ENCODE measurements at regions not wholly inside any gene's neighbourhood (a gene's known extent, or its start where the extent isn't known, plus 50 kb on each side); places are given as distances from the start of the nearest gene placed in this dataset.
"Not testable (repeated sequence)": the region's sequence is repeated elsewhere in the genome, so short reads cannot be mapped to it uniquely, and the experiment has no call there.

DNA sequence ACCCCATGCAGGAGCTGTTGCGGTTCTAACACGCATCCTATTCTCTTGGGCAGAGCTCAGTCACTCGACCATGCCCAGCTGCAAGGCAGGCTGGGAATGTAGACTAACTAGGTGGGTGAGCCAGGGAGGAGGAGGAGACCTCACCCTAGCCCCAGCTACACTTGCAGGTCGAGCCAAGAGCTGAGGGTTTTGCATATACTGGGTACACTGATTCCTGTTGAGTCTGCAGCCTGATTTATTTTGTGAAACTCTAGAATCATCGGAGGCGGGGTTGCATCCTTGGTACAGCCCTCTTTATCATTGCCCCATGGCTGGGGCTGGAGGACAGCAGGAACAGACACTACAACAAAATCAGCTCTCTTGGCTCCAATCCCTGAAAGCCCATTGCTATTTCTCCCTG is 93.8 kb upstream of the DPP6 start:
- H3K27me3 ChIP-seq (ENCODE audit: control insufficient read depth, insufficient read depth, low read length); H3K4me3 ChIP-seq (ENCODE audit: low read depth, low read length); H3K36me3 ChIP-seq (ENCODE audit: control insufficient read depth, insufficient read depth, low read length); H3K4me1 ChIP-seq (ENCODE audit: control insufficient read depth, insufficient read depth, low read length); H3K9me3 ChIP-seq (ENCODE audit: control insufficient read depth, insufficient read depth, low read length); H3K27ac ChIP-seq (ENCODE audit: low read depth, low read length); H3K9ac ChIP-seq (ENCODE audit: low read depth, low read length): not testable (repeated sequence)

DNA sequence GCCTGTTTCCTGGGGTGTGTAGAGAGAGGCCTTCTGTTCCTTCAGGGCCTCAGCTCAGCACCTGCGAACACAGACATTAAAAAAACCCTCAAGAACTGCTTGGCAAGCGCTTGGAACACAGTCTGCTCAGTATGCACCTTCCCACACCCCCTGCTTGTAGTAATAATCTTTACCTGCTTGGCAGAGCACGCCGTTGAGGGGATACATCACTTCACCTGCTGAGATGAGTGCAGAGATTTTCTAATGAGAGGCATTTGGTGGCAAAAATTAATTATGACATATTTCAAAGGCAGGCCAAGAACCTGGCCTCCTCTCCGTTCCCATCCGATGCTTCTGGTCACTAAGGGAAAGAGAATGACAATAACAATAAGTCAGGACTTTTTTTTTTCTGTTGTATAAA is 93.4 kb upstream of the DPP6 start:
- H3K9ac ChIP-seq (ENCODE audit: low read depth, low read length) = not testable (repeated sequence)

DNA sequence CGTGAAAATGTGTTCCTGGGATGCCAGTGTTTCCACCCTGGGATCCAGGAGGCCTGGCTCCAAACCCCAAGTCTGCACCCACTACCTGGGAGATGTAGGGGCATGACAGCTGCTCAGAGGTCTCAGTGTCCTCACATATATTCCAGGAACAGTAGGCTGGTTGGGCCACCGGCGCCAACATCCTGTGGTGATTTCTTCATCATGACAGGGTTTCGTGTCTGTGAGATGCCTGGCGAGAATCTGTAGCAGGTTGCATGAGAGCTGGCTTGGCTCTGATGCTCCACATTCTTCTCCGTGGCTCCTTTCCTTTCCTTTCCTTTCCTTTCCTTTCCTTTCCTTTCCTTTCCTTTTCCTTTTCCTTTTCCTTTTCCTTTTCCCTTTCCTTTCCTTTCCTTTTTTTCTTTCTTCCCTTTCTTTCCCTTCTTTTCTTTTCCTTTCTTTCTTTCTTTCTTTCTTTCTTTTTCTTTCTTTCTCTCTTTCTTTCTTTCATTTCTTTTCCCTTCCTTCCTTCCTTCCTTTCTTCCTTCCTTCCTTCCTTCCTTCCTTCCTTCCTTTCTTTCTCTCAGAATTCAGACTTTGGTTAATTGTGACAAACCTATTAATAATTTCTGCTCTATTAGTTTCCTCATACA is 87.6 kb upstream of the DPP6 start:
- not testable (repeated sequence) for H3K36me3 ChIP-seq (ENCODE audit: control insufficient read depth, insufficient read depth, low read length); H3K27me3 ChIP-seq (ENCODE audit: control insufficient read depth, insufficient read depth, low read length); H3K9me3 ChIP-seq (ENCODE audit: control insufficient read depth, insufficient read depth, low read length); H3K27ac ChIP-seq (ENCODE audit: low read depth, low read length); H3K4me1 ChIP-seq (ENCODE audit: control insufficient read depth, insufficient read depth, low read length); H3K4me3 ChIP-seq (ENCODE audit: low read depth, low read length); H3K9ac ChIP-seq (ENCODE audit: low read depth, low read length)

More for the DNA sequence above, 93.4 kb upstream of the DPP6 start:
- not testable (repeated sequence) for H3K9me3 ChIP-seq (ENCODE audit: control insufficient read depth, insufficient read depth, low read length); H3K36me3 ChIP-seq (ENCODE audit: control insufficient read depth, insufficient read depth, low read length); H3K27me3 ChIP-seq (ENCODE audit: control insufficient read depth, insufficient read depth, low read length); H3K4me3 ChIP-seq (ENCODE audit: low read depth, low read length); H3K4me1 ChIP-seq (ENCODE audit: control insufficient read depth, insufficient read depth, low read length); H3K27ac ChIP-seq (ENCODE audit: low read depth, low read length)

DNA sequence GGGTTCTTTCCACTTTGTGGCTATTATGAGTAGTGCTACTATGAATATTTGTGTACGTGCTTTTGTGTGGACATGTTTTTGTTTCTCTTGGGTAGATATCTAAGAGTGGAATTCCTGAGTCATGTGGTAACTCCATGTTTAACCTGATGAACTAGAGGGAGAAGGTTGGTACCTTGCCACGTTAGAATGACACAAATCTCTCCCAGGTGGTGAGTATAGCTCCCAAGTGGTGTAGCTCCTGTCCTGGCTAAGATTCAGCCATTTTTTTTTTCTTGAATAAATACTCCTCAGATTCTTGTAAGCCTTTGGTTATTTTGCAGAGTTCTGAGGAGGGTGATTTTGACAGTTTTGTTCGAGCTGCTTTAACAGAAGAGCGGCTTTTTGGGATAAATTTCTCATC is 83.2 kb upstream of the DPP6 start:
- H3K4me1 ChIP-seq (ENCODE audit: control insufficient read depth, insufficient read depth, low read length); H3K27ac ChIP-seq (ENCODE audit: low read depth, low read length); H3K4me3 ChIP-seq (ENCODE audit: low read depth, low read length); H3K9ac ChIP-seq (ENCODE audit: low read depth, low read length); H3K36me3 ChIP-seq (ENCODE audit: control insufficient read depth, insufficient read depth, low read length); H3K27me3 ChIP-seq (ENCODE audit: control insufficient read depth, insufficient read depth, low read length); H3K9me3 ChIP-seq (ENCODE audit: control insufficient read depth, insufficient read depth, low read length): not testable (repeated sequence)

DNA sequence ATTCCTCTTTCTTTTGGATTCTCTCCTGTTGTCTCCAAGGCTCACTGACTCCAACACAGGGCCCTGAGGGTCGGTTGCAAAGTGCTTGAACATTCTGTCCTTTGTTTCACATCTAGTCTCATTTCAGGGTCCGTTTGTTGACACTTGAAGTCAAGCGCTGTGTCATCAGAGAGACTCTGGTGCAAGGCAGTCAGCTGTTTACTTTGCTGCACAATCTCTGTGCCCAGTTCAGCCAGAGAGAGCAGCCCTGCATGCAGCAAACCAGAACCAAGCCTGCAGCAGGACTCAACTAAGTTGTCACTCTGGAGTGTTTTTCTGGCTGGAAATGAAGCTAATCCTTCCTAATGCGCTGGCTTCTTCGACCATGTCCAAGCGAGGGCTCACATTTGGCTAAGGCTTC is 77.6 kb upstream of the DPP6 start:
- not testable (repeated sequence) for H3K4me3 ChIP-seq (ENCODE audit: low read depth, low read length); H3K27ac ChIP-seq (ENCODE audit: low read depth, low read length); H3K9me3 ChIP-seq (ENCODE audit: control insufficient read depth, insufficient read depth, low read length); H3K4me1 ChIP-seq (ENCODE audit: control insufficient read depth, insufficient read depth, low read length); H3K36me3 ChIP-seq (ENCODE audit: control insufficient read depth, insufficient read depth, low read length); H3K9ac ChIP-seq (ENCODE audit: low read depth, low read length); H3K27me3 ChIP-seq (ENCODE audit: control insufficient read depth, insufficient read depth, low read length)

DNA sequence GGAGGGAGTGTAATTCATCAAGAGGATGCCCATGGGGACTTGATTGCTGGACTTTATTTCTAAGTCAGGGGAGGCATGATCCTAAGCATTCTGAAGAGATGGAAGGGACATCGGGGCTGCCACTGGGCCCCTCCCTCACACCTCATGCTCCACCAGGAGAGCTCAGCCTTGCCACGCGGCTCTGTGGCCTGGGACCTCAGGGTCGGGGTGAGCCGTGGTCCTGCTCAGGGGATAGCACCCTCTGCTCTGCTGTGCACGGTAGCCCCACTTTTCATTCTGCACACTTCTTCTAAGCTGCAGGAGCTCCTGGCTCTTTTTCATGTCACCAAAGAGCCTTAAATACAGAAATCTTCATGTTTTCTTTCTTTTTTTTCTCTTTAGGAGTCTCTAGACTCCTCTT is 75.5 kb upstream of the DPP6 start:
- not testable (repeated sequence) for H3K36me3 ChIP-seq (ENCODE audit: control insufficient read depth, insufficient read depth, low read length); H3K27ac ChIP-seq (ENCODE audit: low read depth, low read length); H3K9ac ChIP-seq (ENCODE audit: low read depth, low read length); H3K9me3 ChIP-seq (ENCODE audit: control insufficient read depth, insufficient read depth, low read length); H3K27me3 ChIP-seq (ENCODE audit: control insufficient read depth, insufficient read depth, low read length); H3K4me1 ChIP-seq (ENCODE audit: control insufficient read depth, insufficient read depth, low read length); H3K4me3 ChIP-seq (ENCODE audit: low read depth, low read length)

DNA sequence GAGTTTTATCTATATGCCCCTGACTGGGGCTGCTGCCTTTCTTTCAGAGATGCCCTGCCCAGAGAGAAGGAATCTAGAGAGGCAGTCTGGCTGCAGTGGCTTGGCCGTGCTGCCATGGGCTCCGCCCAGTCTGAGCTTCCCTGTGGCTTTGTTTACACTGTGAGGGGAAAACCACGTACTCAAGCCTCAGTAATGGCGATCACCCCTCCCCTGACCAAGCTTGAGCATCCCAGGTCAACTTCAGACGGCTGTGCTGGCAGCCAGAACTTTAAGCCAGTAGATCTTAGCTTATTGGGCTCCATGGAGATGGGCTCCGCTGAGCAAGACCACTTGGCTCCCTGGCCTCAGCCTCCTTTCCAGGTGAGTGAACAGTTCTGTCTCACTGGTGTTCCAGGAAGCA is 69.0 kb upstream of the DPP6 start:
- not testable (repeated sequence) for H3K36me3 ChIP-seq (ENCODE audit: control insufficient read depth, insufficient read depth, low read length); H3K27ac ChIP-seq (ENCODE audit: low read depth, low read length); H3K27me3 ChIP-seq (ENCODE audit: control insufficient read depth, insufficient read depth, low read length); H3K4me3 ChIP-seq (ENCODE audit: low read depth, low read length); H3K4me1 ChIP-seq (ENCODE audit: control insufficient read depth, insufficient read depth, low read length); H3K9ac ChIP-seq (ENCODE audit: low read depth, low read length); H3K9me3 ChIP-seq (ENCODE audit: control insufficient read depth, insufficient read depth, low read length)

DNA sequence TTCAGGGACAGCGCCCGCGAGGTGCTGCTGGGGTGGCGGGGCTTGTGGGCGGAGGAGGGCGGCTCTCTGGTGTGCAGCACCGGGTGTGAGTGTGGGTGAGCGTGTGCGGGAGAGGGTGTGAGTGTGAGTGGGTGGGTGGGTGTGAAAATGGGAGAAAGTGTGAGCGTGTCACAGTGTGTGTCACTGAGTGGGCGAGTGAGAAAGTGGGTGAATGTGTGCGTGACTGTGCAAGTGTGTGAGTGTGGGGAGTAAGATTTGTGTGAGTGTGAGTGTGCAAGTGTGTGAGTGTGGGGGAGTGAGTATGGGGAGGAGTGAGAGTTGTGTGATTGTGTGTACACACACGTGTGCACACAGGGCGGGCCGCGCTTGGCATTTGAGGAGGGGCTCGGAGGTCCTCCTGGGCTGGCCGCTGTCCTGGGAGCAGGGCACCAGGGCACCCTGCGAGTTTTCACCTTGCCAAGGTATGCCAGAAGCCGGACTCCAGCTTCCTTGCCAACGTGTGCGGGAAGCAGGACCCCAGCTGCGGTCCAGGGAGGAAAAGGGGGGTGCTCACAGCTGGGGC is 63.1 kb upstream of the DPP6 start:
- H3K27me3 ChIP-seq (ENCODE audit: control insufficient read depth, insufficient read depth, low read length); H3K27ac ChIP-seq (ENCODE audit: low read depth, low read length); H3K9ac ChIP-seq (ENCODE audit: low read depth, low read length); H3K4me1 ChIP-seq (ENCODE audit: control insufficient read depth, insufficient read depth, low read length); H3K4me3 ChIP-seq (ENCODE audit: low read depth, low read length); H3K9me3 ChIP-seq (ENCODE audit: control insufficient read depth, insufficient read depth, low read length); H3K36me3 ChIP-seq (ENCODE audit: control insufficient read depth, insufficient read depth, low read length): not testable (repeated sequence)

DNA sequence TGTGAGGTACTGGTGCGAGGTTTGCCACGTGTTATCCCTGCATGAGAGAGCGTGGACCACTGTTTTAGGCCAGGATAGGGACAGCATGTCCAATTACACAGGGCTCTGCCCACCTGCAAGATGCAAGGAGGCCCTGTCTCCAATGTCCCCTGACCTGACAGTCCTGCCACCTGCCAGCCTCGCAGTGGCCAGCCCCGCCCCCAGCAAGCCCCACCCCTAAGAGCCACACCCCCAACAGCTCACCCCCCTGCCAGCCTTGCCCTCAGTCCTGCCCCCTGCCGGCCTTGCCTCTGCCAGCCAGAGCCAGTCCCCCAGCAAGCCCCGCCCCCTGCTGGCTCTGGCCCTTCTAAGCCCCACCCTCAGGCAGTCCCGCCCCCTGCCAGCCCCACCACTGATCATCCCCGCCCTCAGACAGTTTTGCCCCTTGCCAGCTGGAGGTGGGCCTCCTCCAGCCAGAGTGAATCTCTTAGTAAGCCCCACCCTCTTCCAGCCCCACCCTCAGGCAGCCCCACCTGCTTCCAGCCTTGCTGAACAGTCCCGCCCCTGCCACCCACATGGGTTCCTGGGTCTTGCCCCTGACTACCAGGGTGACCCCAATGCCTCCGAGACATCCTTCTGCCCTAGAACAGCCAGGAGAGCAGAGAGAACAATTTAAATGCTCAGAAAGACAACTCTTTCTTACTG is 62.3 kb upstream of the DPP6 start:
- H3K27me3 ChIP-seq (ENCODE audit: control insufficient read depth, insufficient read depth, low read length); H3K9me3 ChIP-seq (ENCODE audit: control insufficient read depth, insufficient read depth, low read length); H3K27ac ChIP-seq (ENCODE audit: low read depth, low read length); H3K36me3 ChIP-seq (ENCODE audit: control insufficient read depth, insufficient read depth, low read length); H3K4me1 ChIP-seq (ENCODE audit: control insufficient read depth, insufficient read depth, low read length); H3K4me3 ChIP-seq (ENCODE audit: low read depth, low read length); H3K9ac ChIP-seq (ENCODE audit: low read depth, low read length): not testable (repeated sequence)

DNA sequence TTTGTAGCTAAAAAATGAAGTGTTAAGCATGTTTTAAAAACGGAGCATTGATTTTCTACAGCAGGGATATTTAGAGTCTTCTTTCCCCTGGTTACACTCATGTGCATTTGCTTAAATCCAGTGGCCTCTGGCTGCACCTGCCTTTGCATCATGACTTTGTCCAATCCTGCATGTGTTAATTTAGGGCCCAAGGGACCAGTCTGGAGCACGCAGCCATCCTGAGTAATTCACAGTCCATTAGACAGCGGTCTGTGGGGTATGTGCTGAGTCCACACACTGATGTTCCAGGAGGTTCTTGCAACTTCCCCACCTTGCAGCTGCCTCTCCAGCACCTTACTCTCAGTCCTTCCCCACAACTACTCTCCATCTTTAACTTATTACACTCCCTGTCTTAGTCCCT is 60.7 kb upstream of the DPP6 start:
- not testable (repeated sequence) for H3K27ac ChIP-seq (ENCODE audit: low read depth, low read length); H3K9me3 ChIP-seq (ENCODE audit: control insufficient read depth, insufficient read depth, low read length); H3K9ac ChIP-seq (ENCODE audit: low read depth, low read length); H3K4me3 ChIP-seq (ENCODE audit: low read depth, low read length); H3K27me3 ChIP-seq (ENCODE audit: control insufficient read depth, insufficient read depth, low read length); H3K36me3 ChIP-seq (ENCODE audit: control insufficient read depth, insufficient read depth, low read length); H3K4me1 ChIP-seq (ENCODE audit: control insufficient read depth, insufficient read depth, low read length)

DNA sequence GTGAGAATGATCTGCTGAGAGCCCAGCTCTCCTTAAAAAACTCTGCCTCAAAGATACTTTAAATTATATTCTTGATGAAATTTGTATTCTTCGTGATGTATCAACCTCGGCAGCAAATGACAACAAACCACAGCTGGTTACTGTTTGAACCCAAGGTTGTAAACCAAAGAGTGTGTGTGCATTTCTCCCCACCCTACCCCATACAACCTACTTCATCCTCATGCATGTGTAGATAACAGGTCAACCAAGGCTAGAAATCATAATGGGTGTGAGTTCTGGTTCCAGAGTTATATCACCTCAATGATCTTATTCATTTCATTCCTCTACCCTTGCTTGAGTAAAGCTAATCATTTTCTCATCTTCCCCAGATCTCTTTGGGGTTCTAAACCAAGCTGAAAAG is 58.8 kb upstream of the DPP6 start:
- H3K36me3 ChIP-seq (ENCODE audit: control insufficient read depth, insufficient read depth, low read length); H3K4me1 ChIP-seq (ENCODE audit: control insufficient read depth, insufficient read depth, low read length); H3K27me3 ChIP-seq (ENCODE audit: control insufficient read depth, insufficient read depth, low read length); H3K27ac ChIP-seq (ENCODE audit: low read depth, low read length); H3K4me3 ChIP-seq (ENCODE audit: low read depth, low read length); H3K9ac ChIP-seq (ENCODE audit: low read depth, low read length); H3K9me3 ChIP-seq (ENCODE audit: control insufficient read depth, insufficient read depth, low read length): not testable (repeated sequence)

All from HUES48 (cell line).